ENCODE measurements at regions not wholly inside any gene's neighbourhood (a gene's known extent, or its start where the extent isn't known, plus 50 kb on each side); places are given as distances from the start of the nearest gene placed in this dataset.

DNA sequence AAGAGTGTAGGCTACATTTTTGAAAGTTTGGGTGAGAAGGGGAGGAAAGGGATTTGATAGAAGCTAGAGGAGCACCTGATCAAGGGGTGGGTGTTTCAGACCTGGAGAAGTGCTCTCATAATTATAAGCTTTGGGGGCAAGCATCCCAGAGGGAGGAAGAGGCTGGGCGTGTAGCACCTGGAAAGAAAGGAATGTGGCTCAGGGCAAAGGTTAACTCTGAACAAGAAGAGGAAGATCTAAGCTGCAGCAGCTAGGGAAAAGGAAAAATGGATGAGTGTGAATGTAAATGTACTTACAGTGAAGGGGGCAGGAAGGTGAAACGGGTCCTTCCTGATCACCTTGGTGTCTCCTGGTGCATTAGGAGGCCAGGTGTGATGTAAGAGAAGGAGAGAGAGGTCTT, 49.8 kb upstream of the ANKRD55 start:
- TF ChIP-seq POLR2A (IDR thresholded peaks at IDR 0.05) (no peak), POLR2AphosphoS5 (IDR thresholded peaks at IDR 0.05) (no peak)
- TF ChIP-seq, protein P1, sequence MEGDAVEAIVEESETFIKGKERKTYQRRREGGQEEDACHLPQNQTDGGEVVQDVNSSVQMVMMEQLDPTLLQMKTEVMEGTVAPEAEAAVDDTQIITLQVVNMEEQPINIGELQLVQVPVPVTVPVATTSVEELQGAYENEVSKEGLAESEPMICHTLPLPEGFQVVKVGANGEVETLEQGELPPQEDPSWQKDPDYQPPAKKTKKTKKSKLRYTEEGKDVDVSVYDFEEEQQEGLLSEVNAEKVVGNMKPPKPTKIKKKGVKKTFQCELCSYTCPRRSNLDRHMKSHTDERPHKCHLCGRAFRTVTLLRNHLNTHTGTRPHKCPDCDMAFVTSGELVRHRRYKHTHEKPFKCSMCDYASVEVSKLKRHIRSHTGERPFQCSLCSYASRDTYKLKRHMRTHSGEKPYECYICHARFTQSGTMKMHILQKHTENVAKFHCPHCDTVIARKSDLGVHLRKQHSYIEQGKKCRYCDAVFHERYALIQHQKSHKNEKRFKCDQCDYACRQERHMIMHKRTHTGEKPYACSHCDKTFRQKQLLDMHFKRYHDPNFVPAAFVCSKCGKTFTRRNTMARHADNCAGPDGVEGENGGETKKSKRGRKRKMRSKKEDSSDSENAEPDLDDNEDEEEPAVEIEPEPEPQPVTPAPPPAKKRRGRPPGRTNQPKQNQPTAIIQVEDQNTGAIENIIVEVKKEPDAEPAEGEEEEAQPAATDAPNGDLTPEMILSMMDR (IDR thresholded peaks at IDR 0.05) = no peak

All from prostate gland (tissue), 2 donors.